ENCODE measurements at regions not wholly inside any gene's neighbourhood (a gene's known extent, or its start where the extent isn't known, plus 50 kb on each side); places are given as distances from the start of the nearest gene placed in this dataset.
A peak's percentile ranks its signal among the peaks of the same experiment; 100 is the strongest.

DNA sequence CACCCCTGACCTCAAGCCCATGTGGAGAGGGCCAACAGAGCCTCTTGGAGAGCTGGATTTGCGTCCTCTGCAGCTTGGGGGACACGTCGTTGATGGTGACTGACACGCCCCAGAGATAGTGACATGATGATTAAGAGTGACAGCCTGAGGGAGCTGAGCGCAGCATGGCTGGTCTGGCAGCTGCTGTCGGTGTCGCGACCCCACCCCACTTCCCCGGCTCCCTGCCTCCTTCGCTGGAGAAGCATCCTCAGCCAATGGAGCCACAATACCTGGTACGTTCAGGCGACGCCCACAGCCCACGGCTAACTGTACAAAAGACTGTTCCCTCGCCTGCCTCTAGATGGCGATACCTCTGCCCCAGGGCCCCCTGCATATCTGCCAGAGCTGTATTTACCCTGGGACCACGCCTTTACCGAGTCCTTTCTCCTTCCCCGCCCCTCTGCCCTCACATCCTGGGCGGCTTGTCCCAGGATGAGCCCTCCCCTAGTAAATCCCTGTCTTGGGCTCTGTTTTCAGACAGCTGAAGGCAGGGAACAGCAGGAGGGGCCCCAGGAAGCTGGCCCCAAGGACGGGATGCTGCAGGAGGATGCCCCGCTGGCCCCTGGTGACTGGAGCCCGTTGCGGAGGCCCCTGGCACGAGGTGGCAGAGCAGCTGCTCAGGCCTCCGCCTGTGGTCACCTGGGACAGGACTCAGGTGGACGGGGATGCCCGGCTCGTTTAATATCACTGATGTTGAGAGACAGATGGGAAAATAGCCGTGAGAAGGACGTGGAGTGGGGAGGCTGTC lies 90.6 kb downstream of the RPS6KA4 start:
- H3K4me3 Mint-ChIP-seq = peak overlapping the region; percentile 77
- H3K27ac Mint-ChIP-seq = no peak overlapping the region
- H3K4me1 Mint-ChIP-seq (ENCODE audit: low read depth) = peaks cover 13% of the 10 kb centered on the region
- H3K36me3 Mint-ChIP-seq (ENCODE audit: low read depth) = no peaks in the 10 kb centered on the region
- peaks cover 28% of the 10 kb centered on the region for H3K27me3 Mint-ChIP-seq (ENCODE audit: low read depth)
- no peaks in the 10 kb centered on the region for H3K9me3 Mint-ChIP-seq

DNA sequence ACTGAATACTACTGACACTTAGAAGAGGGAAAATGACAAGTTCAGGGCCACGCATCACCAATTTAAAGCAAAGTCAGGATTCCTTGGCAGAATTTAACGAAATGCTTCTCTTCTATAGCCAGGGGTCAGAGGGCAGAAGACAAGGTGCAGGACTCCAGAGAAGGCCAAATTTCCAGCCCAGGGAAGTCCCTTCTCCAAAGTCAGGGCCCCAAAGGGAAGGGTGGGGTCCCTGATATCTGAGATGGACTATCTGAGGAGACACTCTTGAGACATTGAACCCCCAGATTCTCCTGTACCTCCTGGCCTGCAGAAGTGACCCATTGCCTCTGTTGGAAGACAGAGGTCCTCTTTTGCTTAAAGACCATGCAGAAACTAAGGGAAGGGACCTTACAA lies 91.2 kb downstream of the RPS6KA4 start:
- Mint-ChIP-seq H3K4me1 (ENCODE audit: low read depth) (peaks cover 13% of the 10 kb centered on the region), H3K4me3 (no peak overlapping the region), H3K36me3 (ENCODE audit: low read depth) (no peaks in the 10 kb centered on the region), H3K27me3 (ENCODE audit: low read depth) (peaks cover 28% of the 10 kb centered on the region), H3K9me3 (no peaks in the 10 kb centered on the region), H3K27ac (no peak overlapping the region)

DNA sequence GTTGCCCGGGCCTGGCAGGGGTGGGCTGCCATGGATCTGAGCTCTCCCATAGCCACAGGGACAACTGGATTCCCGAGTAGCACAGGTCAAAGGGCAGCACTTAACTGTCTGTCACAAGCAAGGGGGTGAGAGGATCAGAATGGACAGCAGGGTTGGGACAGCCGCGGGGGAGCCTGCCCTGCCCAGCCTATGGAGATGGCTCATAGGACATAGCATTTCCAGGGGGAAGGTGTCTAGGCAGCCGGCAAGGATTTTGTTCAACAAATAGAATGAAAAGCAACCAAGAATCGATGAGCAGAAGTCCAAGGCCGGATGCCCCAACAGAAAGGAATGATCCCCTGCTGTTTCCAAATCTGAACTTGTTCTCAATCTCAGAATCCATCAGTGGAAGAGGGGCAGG lies 92.9 kb downstream of the RPS6KA4 start:
- H3K4me1 Mint-ChIP-seq (ENCODE audit: low read depth) = peaks cover 13% of the 10 kb centered on the region
- peaks cover 27% of the 10 kb centered on the region for H3K27me3 Mint-ChIP-seq (ENCODE audit: low read depth)
- H3K9me3 Mint-ChIP-seq = no peaks in the 10 kb centered on the region
- no peak overlapping the region for H3K4me3 Mint-ChIP-seq
- no peak overlapping the region for H3K27ac Mint-ChIP-seq
- H3K36me3 Mint-ChIP-seq (ENCODE audit: low read depth) = no peaks in the 10 kb centered on the region

GRCh38 chr11:64453466-64453865 lies 94.5 kb downstream of the RPS6KA4 start:
- H3K36me3 Mint-ChIP-seq (ENCODE audit: low read depth) = no peaks in the 10 kb centered on the region
- H3K9me3 Mint-ChIP-seq = no peaks in the 10 kb centered on the region
- no peak overlapping the region for H3K27ac Mint-ChIP-seq
- no peak overlapping the region for H3K4me3 Mint-ChIP-seq
- H3K27me3 Mint-ChIP-seq (ENCODE audit: low read depth) = peaks cover 13% of the 10 kb centered on the region
- H3K4me1 Mint-ChIP-seq (ENCODE audit: low read depth) = peaks cover 10% of the 10 kb centered on the region

- Mint-ChIP-seq H3K27ac (no peak overlapping the region), H3K9me3 (no peaks in the 10 kb centered on the region), H3K27me3 (ENCODE audit: low read depth) (peaks cover 11% of the 10 kb centered on the region), H3K36me3 (ENCODE audit: low read depth) (no peaks in the 10 kb centered on the region), H3K4me3 (no peak overlapping the region), H3K4me1 (ENCODE audit: low read depth) (no peaks in the 10 kb centered on the region)
These were observed 96.7 kb downstream of the RPS6KA4 start for GRCh38 chr11:64455456-64456261.

- no peaks in the 10 kb centered on the region for H3K9me3 Mint-ChIP-seq
These were observed 97.8 kb downstream of the RPS6KA4 start for GRCh38 chr11:64456509-64457320.

DNA sequence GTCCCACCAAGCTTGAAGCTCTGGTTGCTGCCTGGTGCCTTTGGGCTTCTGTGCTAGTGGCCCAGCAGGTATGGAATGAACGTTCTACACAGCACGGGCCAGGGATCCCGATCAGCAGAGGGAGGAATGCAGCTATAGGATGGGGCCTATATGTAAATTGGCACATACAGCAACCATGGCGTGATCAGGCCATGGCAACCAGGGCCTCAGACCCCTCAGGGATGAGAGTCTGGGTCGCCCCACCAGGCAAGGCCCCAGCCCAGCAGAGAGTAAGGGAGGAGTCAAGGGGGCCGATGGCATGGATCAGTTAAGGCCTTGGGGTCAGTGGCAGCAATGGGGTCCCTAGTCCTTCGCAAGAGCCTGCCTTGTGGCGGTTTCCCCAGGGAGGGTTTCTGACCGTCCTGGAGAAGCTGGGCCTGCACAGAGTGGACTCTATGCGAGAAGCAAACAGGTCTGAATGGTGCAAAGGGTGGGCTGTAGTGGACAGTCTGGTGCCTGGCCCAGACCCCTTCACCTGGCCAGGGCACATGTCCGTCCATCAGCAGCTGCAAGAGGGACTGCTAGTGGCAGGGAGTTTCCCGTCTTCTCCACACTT lies 98.2 kb upstream of the SLC22A11 start:
- Mint-ChIP-seq H3K27me3 (ENCODE audit: low read depth) (peaks cover 6% of the 10 kb centered on the region), H3K4me3 (no peak overlapping the region), H3K27ac (no peak overlapping the region), H3K36me3 (ENCODE audit: low read depth) (no peaks in the 10 kb centered on the region), H3K4me1 (ENCODE audit: low read depth) (no peaks in the 10 kb centered on the region), H3K9me3 (no peaks in the 10 kb centered on the region)

More at GRCh38 chr11:64456509-64457320, 97.8 kb downstream of the RPS6KA4 start:
- Mint-ChIP-seq H3K4me1 (ENCODE audit: low read depth) (no peaks in the 10 kb centered on the region), H3K27ac (no peak overlapping the region), H3K36me3 (ENCODE audit: low read depth) (no peaks in the 10 kb centered on the region), H3K27me3 (ENCODE audit: low read depth) (peaks cover 6% of the 10 kb centered on the region), H3K4me3 (no peak overlapping the region)

DNA sequence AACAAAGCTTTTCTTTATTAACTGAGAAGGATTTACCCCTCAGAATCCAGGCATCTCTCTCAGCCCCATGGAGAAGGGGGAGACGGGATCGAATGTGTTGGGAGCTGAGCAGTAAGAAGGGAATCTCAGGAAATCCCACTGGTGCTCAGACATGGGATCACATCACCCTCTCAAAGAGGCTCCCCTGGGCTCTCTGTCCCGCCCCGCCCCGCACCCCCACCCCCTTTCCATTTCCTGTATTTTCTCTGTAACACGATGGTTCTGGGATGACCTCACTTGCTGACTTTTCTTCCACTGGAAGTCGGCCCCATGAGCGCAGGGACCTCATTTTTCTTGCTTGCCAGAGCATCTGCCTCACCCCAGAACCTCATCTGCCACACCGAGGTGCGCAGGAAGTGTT lies 96.7 kb upstream of the SLC22A11 start:
- Mint-ChIP-seq H3K9me3 (no peaks in the 10 kb centered on the region), H3K36me3 (ENCODE audit: low read depth) (no peaks in the 10 kb centered on the region), H3K27me3 (ENCODE audit: low read depth) (peaks cover 6% of the 10 kb centered on the region), H3K4me3 (no peak overlapping the region), H3K4me1 (ENCODE audit: low read depth) (no peaks in the 10 kb centered on the region), H3K27ac (no peak overlapping the region)

GRCh38 chr11:64459609-64460008 lies 96.1 kb upstream of the SLC22A11 start:
- Mint-ChIP-seq H3K4me1 (ENCODE audit: low read depth) (no peaks in the 10 kb centered on the region), H3K27ac (no peak overlapping the region), H3K9me3 (no peaks in the 10 kb centered on the region)

DNA sequence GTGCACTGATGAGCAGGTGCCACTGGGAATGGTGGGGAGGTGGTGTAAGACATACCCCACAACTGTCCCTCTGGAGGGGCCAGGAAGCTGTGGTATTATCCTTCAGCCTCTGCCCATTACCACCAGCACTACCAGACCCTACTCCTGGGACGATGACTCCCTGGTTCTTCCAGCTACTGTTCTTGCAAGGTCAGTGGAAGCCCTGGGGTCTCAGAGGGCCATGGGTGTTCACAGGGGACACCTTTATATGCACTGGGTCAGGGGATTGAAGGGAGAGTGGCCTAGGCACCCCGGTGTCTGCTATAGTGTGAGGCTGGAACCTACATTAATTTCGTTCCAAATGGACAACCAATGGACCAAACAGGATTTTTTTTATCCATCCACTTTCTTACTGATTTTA lies 94.7 kb upstream of the SLC22A11 start:
- peaks cover 13% of the 10 kb centered on the region for H3K27me3 Mint-ChIP-seq (ENCODE audit: low read depth)
- no peaks in the 10 kb centered on the region for H3K4me1 Mint-ChIP-seq (ENCODE audit: low read depth)
- H3K9me3 Mint-ChIP-seq = no peaks in the 10 kb centered on the region
- H3K4me3 Mint-ChIP-seq = no peak overlapping the region
- H3K36me3 Mint-ChIP-seq (ENCODE audit: low read depth) = no peaks in the 10 kb centered on the region
- H3K27ac Mint-ChIP-seq = no peak overlapping the region

More at GRCh38 chr11:64459609-64460008, 96.1 kb upstream of the SLC22A11 start:
- Mint-ChIP-seq H3K4me3 (no peak overlapping the region), H3K27me3 (ENCODE audit: low read depth) (peaks cover 8% of the 10 kb centered on the region), H3K36me3 (ENCODE audit: low read depth) (no peaks in the 10 kb centered on the region)

DNA sequence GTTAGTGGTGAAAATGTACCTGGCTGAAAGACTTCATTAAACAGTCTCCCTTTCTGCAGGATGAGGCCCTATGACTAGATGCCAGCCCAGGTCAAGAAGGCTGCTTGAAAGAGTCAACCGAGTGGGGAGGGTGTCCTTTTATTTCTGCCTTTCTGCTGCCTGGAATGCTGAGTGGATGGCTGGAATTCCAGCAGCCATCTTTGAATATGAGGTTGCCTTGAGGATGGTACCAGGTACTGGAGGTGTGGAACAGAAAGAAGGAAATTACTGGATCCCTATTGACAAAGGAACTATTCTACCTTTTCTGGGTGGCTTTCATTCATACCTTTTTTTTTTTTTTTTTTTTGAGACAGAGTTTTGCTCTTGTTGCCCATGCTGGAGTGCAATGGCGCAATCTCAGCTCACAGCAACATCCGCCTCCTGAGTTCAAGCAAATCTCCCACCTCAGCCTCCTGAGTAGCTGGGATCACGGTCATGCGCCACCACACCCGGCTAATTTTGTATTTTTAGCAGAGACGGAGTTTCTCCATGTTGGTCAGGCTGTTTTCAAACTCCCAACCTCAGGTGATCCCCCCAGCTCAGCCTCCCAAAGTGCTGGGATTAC lies 89.5 kb upstream of the SLC22A11 start:
- H3K27me3 Mint-ChIP-seq (ENCODE audit: low read depth) = peaks cover 32% of the 10 kb centered on the region
- no peak overlapping the region for H3K27ac Mint-ChIP-seq
- no peaks in the 10 kb centered on the region for H3K4me1 Mint-ChIP-seq (ENCODE audit: low read depth)

DNA sequence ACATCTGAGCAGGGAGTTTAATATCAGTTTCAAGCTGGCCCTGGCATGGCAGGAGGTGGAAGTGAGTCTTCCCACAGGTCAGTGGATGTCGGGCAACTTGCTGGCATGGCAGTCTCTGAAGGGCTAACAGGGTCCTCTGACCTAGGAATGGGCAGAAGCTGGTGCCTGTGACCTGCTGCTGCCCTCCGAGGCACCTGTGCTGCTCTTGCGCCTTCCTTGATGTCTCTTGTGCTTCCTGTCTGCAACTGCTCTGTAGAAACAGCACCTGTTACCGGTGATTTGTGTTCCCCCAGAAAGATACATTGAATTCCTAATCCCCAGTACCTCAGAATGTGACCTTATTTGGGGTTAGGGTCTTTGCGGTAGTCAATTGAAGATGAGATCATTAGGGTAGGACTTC lies 86.5 kb upstream of the SLC22A11 start:
- Mint-ChIP-seq H3K27ac (no peak overlapping the region), H3K9me3 (no peaks in the 10 kb centered on the region), H3K36me3 (ENCODE audit: low read depth) (no peaks in the 10 kb centered on the region), H3K4me1 (ENCODE audit: low read depth) (no peaks in the 10 kb centered on the region), H3K27me3 (ENCODE audit: low read depth) (peaks cover 34% of the 10 kb centered on the region), H3K4me3 (no peak overlapping the region)

More for the DNA sequence above, 89.5 kb upstream of the SLC22A11 start:
- no peaks in the 10 kb centered on the region for H3K36me3 Mint-ChIP-seq (ENCODE audit: low read depth)
- H3K4me3 Mint-ChIP-seq = no peak overlapping the region
- no peaks in the 10 kb centered on the region for H3K9me3 Mint-ChIP-seq

GRCh38 chr11:64472593-64473455 lies 82.9 kb upstream of the SLC22A11 start:
- H3K4me1 Mint-ChIP-seq (ENCODE audit: low read depth) = no peaks in the 10 kb centered on the region
- H3K9me3 Mint-ChIP-seq = no peaks in the 10 kb centered on the region
- peaks cover 30% of the 10 kb centered on the region for H3K27me3 Mint-ChIP-seq (ENCODE audit: low read depth)
- H3K36me3 Mint-ChIP-seq (ENCODE audit: low read depth) = no peaks in the 10 kb centered on the region
- H3K4me3 Mint-ChIP-seq = no peak overlapping the region
- H3K27ac Mint-ChIP-seq = no peak overlapping the region
